HG03103 (cell line): ENCODE measurements at regions not wholly inside any gene's neighbourhood (a gene's known extent, or its start where the extent isn't known, plus 50 kb on each side); places are given as distances from the start of the nearest gene placed in this dataset.

ENCODE experiments used
- ATAC-seq: cut with Tn5 transposase; IDR thresholded peaks from one replicate; pipeline ENCODE4 v1.9.1; 2021; ENCODE audit warnings: low read depth; ENCODE audit not compliant: unreplicated experiment

- no peak for ATAC-seq
These were observed 766.1 kb downstream of the IRX1 start for GRCh38 chr5:4361753-4362152.

- ATAC-seq = no peak
These were observed 766.8 kb downstream of the IRX1 start for GRCh38 chr5:4362411-4362810.

GRCh38 chr5:4363045-4363444 is 767.4 kb downstream of the IRX1 start:
- ATAC-seq = no peak

- no peak for ATAC-seq
These were observed 771.0 kb downstream of the IRX1 start for GRCh38 chr5:4366628-4367027.

- no peak for ATAC-seq
These were observed 769.9 kb upstream of the ADAMTS16 start for GRCh38 chr5:4370218-4370617.

- ATAC-seq = no peak
These were observed 767.6 kb upstream of the ADAMTS16 start for GRCh38 chr5:4372481-4372880.

- ATAC-seq = no peak
These were observed 766.9 kb upstream of the ADAMTS16 start for GRCh38 chr5:4373051-4373820.

GRCh38 chr5:4374866-4375265 is 765.3 kb upstream of the ADAMTS16 start:
- no peak for ATAC-seq

- no peak for ATAC-seq
These were observed 764.5 kb upstream of the ADAMTS16 start for GRCh38 chr5:4375640-4376039.

GRCh38 chr5:4383102-4383501 is 757.0 kb upstream of the ADAMTS16 start:
- no peak for ATAC-seq

- ATAC-seq = no peak
These were observed 756.5 kb upstream of the ADAMTS16 start for GRCh38 chr5:4383518-4384198.

GRCh38 chr5:4384649-4385048 is 755.5 kb upstream of the ADAMTS16 start:
- ATAC-seq = no peak

GRCh38 chr5:4386152-4386551 is 754.0 kb upstream of the ADAMTS16 start:
- ATAC-seq = no peak

GRCh38 chr5:4387290-4387689 is 752.8 kb upstream of the ADAMTS16 start:
- no peak for ATAC-seq

- no peak for ATAC-seq
These were observed 744.4 kb upstream of the ADAMTS16 start for GRCh38 chr5:4395752-4396151.

GRCh38 chr5:4405614-4406219 is 734.4 kb upstream of the ADAMTS16 start:
- ATAC-seq = no peak

- ATAC-seq = no peak
These were observed 730.0 kb upstream of the ADAMTS16 start for GRCh38 chr5:4410151-4410550.

- ATAC-seq = no peak
These were observed 728.5 kb upstream of the ADAMTS16 start for GRCh38 chr5:4411664-4412063.

- no peak for ATAC-seq
These were observed 726.1 kb upstream of the ADAMTS16 start for GRCh38 chr5:4413996-4414395.

GRCh38 chr5:4418084-4418483 is 722.0 kb upstream of the ADAMTS16 start:
- ATAC-seq = no peak

- no peak for ATAC-seq
These were observed 720.8 kb upstream of the ADAMTS16 start for GRCh38 chr5:4419281-4419680.

GRCh38 chr5:4420177-4420576 is 720.0 kb upstream of the ADAMTS16 start:
- ATAC-seq = no peak
